Astrocyte of the spinal cord (primary cell): ENCODE measurements at regions not wholly inside any gene's neighbourhood (a gene's known extent, or its start where the extent isn't known, plus 50 kb on each side); places are given as distances from the start of the nearest gene placed in this dataset.

Experiments used
- DNase-seq: peaks from one replicate; pipeline ENCODE4 v3.0.0; 2011; ENCODE audit warnings: low read depth, low spot score
- H3K4me3 ChIP-seq: 2 replicates; pipeline ENCODE4 v1.5.1; 2011; ENCODE audit warnings: low read depth, mild to moderate bottlenecking, low read length, moderate library complexity
- in situ Hi-C: cut with HindIII; loops from 2 replicates; pipeline ENCODE4 v1.10.0; 2017; ENCODE audit warnings: low sequenced_read_pairs
- TF ChIP-seq, protein P1 (sequence below): IDR thresholded peaks from 2 replicates; pipeline ENCODE4 v1.5.1; 2012; ENCODE audit warnings: low read depth, mild to moderate bottlenecking, low read length, inconsistent platforms

DNA sequence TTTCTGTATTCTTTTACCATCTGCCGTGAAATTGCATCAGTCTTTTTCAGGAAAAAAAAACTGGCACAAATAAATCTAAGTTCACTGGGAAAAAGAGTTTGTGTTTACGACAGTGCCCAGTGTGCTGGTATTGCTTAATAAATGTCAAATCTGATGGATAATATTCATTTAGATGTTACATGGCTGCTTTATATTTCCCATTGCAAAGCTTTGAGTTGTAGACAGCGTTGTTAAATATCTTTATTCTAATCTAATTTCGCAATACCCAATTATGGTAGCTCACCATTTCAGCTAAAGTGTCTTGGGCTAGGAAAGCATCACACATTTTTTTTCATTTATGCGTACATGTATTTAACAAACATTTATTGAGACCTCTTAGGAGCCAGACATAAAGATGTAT lies 1994.5 kb upstream of the FLRT2 start:
- TF ChIP-seq, protein P1, sequence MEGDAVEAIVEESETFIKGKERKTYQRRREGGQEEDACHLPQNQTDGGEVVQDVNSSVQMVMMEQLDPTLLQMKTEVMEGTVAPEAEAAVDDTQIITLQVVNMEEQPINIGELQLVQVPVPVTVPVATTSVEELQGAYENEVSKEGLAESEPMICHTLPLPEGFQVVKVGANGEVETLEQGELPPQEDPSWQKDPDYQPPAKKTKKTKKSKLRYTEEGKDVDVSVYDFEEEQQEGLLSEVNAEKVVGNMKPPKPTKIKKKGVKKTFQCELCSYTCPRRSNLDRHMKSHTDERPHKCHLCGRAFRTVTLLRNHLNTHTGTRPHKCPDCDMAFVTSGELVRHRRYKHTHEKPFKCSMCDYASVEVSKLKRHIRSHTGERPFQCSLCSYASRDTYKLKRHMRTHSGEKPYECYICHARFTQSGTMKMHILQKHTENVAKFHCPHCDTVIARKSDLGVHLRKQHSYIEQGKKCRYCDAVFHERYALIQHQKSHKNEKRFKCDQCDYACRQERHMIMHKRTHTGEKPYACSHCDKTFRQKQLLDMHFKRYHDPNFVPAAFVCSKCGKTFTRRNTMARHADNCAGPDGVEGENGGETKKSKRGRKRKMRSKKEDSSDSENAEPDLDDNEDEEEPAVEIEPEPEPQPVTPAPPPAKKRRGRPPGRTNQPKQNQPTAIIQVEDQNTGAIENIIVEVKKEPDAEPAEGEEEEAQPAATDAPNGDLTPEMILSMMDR, result no peak
- in situ Hi-C loops, result no loop called here
- H3K4me3 ChIP-seq, result no peak overlapping the region
- DNase-seq, result no peak

DNA sequence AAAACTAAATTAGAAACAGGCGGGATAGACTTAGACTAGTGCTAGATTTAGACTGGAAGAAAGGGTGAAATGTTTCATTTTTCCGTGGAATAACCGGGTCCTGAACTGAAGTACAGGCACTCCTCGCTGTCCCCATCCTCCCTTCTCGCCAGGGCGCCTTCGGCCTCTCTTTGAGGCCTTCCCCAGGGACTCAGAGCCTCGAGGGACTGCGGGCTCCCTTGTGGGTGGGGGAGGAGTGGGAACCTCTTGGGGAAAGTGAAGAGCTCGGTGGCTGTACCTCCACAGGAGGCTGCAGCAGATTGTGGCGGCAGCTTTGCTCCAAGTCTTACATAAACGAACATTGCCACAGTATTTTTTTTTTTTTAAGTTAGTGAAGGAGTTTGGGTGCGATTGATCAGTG lies 1988.8 kb upstream of the FLRT2 start:
- in situ Hi-C loops, result no loop called here
- H3K4me3 ChIP-seq, result no peak overlapping the region
- DNase-seq, result no peak
- TF ChIP-seq, protein P1, result no peak

DNA sequence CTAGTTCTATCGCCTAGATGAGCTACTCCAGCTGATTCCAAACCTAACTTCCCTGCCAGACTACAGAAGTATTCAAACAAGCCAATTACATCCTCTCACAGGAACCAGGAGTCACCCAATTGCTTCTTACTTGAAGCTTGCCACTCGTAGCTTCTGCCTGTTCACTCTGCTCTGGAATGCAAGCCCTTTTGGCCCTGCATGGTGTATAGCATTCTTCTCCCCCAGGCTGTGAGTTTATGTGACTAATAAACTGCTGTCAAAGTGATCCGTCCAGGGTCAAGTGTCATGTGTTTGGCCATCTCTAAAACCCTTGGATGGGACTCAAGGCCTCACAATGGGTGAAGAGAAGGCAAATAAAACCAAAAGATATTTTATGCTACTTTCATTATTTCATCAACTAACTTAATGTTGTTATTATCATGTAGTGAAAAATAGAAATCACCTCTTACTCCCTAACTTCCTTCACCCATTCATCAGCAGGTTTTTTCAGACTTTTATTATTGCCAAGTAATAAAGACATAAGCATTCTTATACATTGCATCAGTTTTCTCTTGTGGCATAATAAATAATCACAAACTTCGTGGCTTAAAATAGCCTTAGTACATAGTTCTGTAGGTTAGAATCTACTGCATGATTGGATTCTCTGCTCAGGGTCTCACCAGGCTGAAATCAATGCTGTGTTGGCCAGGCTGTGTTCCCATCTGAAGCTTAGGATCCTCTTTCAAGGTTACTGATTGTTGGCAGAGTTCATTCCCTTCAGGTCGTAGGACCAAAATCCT lies 1981.7 kb upstream of the FLRT2 start:
- DNase-seq, result peak; percentile 17
- H3K4me3 ChIP-seq, result no peak overlapping the region
- TF ChIP-seq, protein P1, result no peak
- in situ Hi-C loops, result no loop called here

DNA sequence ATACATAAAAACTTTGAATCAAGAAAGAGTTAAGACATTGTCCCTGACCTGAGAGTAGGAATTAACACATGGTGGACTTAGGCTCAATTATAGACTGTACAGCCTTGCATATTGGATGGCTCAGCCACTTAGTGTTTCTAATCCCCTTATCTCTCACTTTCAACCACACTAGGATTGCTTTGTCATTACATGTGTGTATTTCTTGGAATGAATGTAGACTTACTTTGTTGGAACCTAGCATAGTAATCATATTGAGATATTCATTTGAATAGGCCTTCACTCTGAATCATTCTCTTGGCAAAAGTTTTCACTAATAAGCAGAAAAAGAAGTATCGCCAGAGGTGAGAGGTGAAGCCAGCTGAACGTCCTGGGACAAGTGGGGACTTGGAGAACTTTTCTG lies 1973.9 kb upstream of the FLRT2 start:
- DNase-seq, result peak; percentile 50
- in situ Hi-C loops, result no loop called here
- no peak overlapping the region for H3K4me3 ChIP-seq
- TF ChIP-seq, protein P1, result no peak

DNA sequence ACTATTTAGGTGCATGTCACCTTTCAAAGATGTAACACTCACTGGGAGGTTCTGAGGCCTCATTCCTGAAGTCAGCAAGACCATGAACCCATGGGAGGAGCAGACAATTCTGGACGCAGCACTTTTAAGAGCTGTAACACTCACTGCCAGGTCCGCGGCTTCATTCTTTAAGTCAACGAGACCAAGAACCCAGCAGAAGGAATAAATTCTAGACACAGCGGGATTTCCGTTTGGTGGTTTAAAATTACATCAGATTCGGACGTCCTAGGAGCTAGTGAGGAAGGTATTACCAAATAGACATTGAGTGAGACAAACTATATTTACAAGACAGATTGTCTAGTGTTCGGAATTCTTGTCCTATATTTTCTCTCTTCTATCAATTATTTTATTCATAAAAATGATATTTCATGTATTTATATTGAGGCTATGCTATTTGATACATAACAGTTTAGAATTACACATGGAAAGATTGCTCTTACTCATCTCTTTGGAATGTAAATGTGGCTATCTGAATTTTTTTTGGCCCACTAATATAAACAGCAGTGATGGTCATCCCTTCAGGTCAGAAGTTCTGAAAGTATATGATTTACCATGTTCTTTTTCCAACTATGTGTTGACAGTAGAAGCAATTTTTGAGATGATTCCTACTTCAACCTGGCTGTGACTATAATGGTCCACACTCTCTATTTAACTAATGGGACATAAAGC lies 1973.0 kb upstream of the FLRT2 start:
- H3K4me3 ChIP-seq, result no peak overlapping the region
- TF ChIP-seq, protein P1, result no peak
- in situ Hi-C loops, result no loop called here
- peak; percentile 85 for DNase-seq

DNA sequence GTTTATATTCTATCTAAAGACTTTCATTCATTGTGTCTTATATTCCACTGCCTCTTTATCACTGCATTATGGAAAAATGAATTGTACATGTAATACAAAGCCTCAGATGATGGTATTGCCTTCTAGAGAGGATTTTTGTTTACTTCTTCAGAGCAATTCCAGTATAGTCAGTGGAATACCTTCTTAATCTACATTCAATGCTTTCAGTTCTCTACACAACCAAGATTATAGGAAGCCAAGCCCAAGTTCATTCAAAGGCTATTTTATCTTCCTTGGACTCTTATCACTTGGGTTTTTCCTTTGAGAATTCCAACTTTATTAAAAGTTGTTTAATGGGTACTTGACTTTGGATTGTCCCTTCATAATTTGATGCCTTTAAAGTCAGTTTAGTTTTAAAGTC lies 1971.0 kb upstream of the FLRT2 start:
- H3K4me3 ChIP-seq, result no peak overlapping the region
- in situ Hi-C loops, result no loop called here
- TF ChIP-seq, protein P1, result no peak
- no peak for DNase-seq
